ENCODE measurements at regions not wholly inside any gene's neighbourhood (a gene's known extent, or its start where the extent isn't known, plus 50 kb on each side); places are given as distances from the start of the nearest gene placed in this dataset.

DNA sequence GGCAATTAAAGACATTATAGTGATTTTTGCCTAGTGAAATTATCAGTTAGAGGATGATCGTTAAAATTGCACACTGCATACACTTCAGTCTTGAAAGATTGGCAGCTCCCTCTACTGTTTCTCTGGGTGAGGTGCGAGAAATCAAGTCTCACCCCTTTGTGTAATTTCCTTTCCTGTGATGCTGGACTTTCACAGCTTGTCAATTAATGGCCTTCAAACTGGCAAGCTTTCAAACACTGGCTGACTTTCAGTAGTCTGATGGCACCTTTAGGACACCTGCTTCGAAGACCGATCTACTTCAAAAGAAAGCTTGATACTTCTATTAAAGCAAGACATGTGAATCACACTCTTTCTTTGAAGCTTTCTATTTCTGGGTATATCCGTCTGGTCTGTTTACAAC is 706.7 kb upstream of the PTPRD start:
- peak; percentile 9 for DNase-seq
- Mint-ChIP-seq H3K27ac (no peak overlapping the region), H3K36me3 (ENCODE audit: low read depth) (no peaks in the 10 kb centered on the region), H3K4me1 (no peaks in the 10 kb centered on the region), H3K9me3 (no peaks in the 10 kb centered on the region), H3K4me3 (no peak overlapping the region), H3K27me3 (ENCODE audit: low read depth, poor library complexity) (no peaks in the 10 kb centered on the region)
- TF ChIP-seq, protein P1, sequence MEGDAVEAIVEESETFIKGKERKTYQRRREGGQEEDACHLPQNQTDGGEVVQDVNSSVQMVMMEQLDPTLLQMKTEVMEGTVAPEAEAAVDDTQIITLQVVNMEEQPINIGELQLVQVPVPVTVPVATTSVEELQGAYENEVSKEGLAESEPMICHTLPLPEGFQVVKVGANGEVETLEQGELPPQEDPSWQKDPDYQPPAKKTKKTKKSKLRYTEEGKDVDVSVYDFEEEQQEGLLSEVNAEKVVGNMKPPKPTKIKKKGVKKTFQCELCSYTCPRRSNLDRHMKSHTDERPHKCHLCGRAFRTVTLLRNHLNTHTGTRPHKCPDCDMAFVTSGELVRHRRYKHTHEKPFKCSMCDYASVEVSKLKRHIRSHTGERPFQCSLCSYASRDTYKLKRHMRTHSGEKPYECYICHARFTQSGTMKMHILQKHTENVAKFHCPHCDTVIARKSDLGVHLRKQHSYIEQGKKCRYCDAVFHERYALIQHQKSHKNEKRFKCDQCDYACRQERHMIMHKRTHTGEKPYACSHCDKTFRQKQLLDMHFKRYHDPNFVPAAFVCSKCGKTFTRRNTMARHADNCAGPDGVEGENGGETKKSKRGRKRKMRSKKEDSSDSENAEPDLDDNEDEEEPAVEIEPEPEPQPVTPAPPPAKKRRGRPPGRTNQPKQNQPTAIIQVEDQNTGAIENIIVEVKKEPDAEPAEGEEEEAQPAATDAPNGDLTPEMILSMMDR (IDR thresholded peaks at IDR 0.05), result peak; percentile 58

DNA sequence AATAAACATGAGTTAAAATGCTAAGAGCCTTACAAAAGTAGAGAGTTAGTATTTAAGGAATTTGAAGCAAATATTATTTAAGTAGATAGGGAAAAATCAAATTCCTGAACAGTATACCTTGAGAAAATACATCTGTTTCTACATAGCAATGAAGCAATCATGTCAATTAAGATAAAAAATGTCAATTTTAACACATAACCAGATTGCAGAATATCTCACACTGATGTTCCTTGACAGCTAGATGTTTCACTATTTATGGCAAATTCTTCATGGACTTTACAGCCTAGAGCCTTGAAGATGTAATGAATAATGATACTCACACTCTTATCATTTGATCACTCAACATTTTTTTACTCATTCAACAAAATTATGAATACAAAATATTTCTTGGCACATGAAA is 708.2 kb upstream of the PTPRD start:
- Mint-ChIP-seq H3K27ac (no peak overlapping the region), H3K36me3 (ENCODE audit: low read depth) (no peaks in the 10 kb centered on the region), H3K9me3 (no peaks in the 10 kb centered on the region), H3K4me1 (no peaks in the 10 kb centered on the region), H3K27me3 (ENCODE audit: low read depth, poor library complexity) (no peaks in the 10 kb centered on the region), H3K4me3 (no peak overlapping the region)
- TF ChIP-seq, protein P1 (IDR thresholded peaks at IDR 0.05), result no peak
- DNase-seq, result no peak

DNA sequence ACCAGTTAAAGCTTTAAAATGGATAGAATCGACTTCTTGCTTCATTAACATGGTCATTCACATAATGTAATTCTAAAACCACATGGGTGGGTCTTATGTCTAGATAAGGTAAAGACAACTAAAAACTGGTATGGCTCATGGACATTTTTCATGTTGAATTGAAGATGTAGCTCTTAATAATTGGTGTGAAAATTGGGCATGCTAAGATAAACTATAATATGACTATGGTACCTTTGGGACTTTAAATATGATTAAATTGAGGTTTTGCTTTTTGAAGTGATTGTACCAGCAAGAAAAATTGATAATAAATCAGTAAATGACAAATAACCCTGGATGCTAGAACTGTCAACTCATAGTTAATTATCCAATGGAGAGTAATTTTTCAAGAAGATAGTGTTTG is 710.7 kb upstream of the PTPRD start:
- Mint-ChIP-seq H3K36me3 (ENCODE audit: low read depth) (no peaks in the 10 kb centered on the region), H3K4me1 (no peaks in the 10 kb centered on the region), H3K4me3 (no peak overlapping the region), H3K27me3 (ENCODE audit: low read depth, poor library complexity) (no peaks in the 10 kb centered on the region), H3K27ac (no peak overlapping the region), H3K9me3 (no peaks in the 10 kb centered on the region)
- TF ChIP-seq, protein P1 (IDR thresholded peaks at IDR 0.05), result no peak
- DNase-seq, result no peak

DNA sequence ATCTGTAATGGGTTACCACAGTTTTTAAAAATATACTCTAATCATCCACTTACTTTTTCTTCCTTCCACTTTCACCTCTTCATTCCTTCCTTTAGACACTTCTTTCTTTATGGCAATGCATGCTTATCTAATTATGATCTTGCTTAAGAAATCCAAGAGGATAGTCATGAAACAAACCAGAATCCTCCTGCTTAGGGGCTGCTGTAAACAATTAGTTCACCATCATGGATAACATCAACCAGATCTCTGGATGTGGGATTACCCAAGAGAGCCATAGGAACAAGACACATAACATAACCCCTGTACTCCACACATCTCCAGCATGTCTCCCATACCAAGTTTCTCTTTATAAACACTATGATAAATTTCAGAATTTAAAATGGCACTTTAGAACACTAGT is 713.4 kb upstream of the PTPRD start:
- DNase-seq, result no peak
- TF ChIP-seq, protein P1 (IDR thresholded peaks at IDR 0.05), result no peak
- Mint-ChIP-seq H3K27ac (no peak overlapping the region), H3K36me3 (ENCODE audit: low read depth) (no peaks in the 10 kb centered on the region), H3K4me1 (no peaks in the 10 kb centered on the region), H3K9me3 (no peaks in the 10 kb centered on the region), H3K27me3 (ENCODE audit: low read depth, poor library complexity) (no peaks in the 10 kb centered on the region), H3K4me3 (no peak overlapping the region)

DNA sequence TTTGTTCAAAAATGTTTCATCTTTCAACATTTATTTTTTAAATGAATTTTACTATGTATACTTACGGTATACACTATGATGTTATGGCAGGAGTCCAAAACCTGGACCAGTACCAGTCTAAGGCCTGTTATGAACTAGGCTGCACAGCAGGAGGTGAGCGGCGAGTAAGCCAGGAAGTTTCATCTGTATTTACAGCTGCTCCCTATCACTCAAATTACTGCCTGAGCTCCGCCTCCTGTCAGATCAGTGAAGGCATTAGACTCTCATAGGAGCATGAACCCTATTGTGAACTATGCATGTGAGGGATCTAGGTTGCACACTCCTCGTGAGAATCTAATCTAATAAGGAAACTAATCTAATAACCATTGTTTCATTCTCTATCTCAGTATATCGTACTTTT is 715.5 kb upstream of the PTPRD start:
- no peak for DNase-seq
- Mint-ChIP-seq H3K27ac (no peak overlapping the region), H3K9me3 (no peaks in the 10 kb centered on the region), H3K4me3 (no peak overlapping the region), H3K4me1 (no peaks in the 10 kb centered on the region), H3K27me3 (ENCODE audit: low read depth, poor library complexity) (no peaks in the 10 kb centered on the region), H3K36me3 (ENCODE audit: low read depth) (no peaks in the 10 kb centered on the region)
- TF ChIP-seq, protein P1 (IDR thresholded peaks at IDR 0.05), result no peak

DNA sequence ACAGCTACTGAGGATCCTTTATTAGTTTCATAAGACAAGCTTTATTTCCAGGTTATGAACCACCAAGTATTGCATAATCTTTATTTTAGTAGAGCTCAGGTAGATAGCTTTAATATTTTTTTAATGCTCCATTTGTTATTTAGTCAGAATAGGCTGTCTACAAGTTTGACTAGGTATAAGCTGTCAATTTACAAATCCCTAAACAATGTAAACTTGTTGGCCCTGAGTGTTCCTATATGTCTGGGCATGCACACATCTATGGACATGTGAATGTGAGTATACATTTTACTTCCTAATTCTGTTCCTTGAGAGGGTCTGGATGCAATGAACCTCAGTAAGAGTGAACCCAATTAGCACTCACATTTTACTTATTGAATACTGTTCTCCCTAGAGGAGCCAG is 722.2 kb upstream of the PTPRD start:
- TF ChIP-seq, protein P1 (IDR thresholded peaks at IDR 0.05), result no peak
- Mint-ChIP-seq H3K27me3 (ENCODE audit: low read depth, poor library complexity) (no peaks in the 10 kb centered on the region), H3K4me3 (no peak overlapping the region), H3K27ac (no peak overlapping the region), H3K9me3 (no peaks in the 10 kb centered on the region), H3K36me3 (ENCODE audit: low read depth) (no peaks in the 10 kb centered on the region), H3K4me1 (no peaks in the 10 kb centered on the region)
- DNase-seq, result no peak
